ENCODE measurements at regions not wholly inside any gene's neighbourhood (a gene's known extent, or its start where the extent isn't known, plus 50 kb on each side); places are given as distances from the start of the nearest gene placed in this dataset.
"Not testable (repeated sequence)": the region's sequence is repeated elsewhere in the genome, so short reads cannot be mapped to it uniquely, and the experiment has no call there.

- no peak overlapping the region for H3K27ac ChIP-seq
- DNase-seq (ENCODE audit: low read depth, low spot score), result no peak
These were observed 107.2 kb upstream of the ZNF462 start for GRCh38 chr9:106755736-106756135.

- no peak for DNase-seq (ENCODE audit: low read depth, low spot score)
- no peak overlapping the region for H3K27ac ChIP-seq
These were observed 105.5 kb upstream of the ZNF462 start for GRCh38 chr9:106757514-106757913.

GRCh38 chr9:106758911-106759310 lies 104.1 kb upstream of the ZNF462 start:
- no peak overlapping the region for H3K27ac ChIP-seq
- DNase-seq (ENCODE audit: low read depth, low spot score), result no peak

GRCh38 chr9:106761493-106761892 lies 101.5 kb upstream of the ZNF462 start:
- no peak for DNase-seq (ENCODE audit: low read depth, low spot score)
- no peak overlapping the region for H3K27ac ChIP-seq

GRCh38 chr9:106766616-106767015 lies 96.3 kb upstream of the ZNF462 start:
- no peak for DNase-seq (ENCODE audit: low read depth, low spot score)
- no peak overlapping the region for H3K27ac ChIP-seq

GRCh38 chr9:106769331-106769730 lies 93.6 kb upstream of the ZNF462 start:
- DNase-seq (ENCODE audit: low read depth, low spot score), result no peak
- H3K27ac ChIP-seq, result no peak overlapping the region

GRCh38 chr9:106771608-106772007 lies 91.4 kb upstream of the ZNF462 start:
- H3K27ac ChIP-seq, result peak overlapping the region; percentile 73
- no peak for DNase-seq (ENCODE audit: low read depth, low spot score)

- H3K27ac ChIP-seq, result peak overlapping the region; percentile 73
These were observed 90.3 kb upstream of the ZNF462 start for GRCh38 chr9:106772523-106773290.

GRCh38 chr9:106773750-106774149 lies 89.2 kb upstream of the ZNF462 start:
- peak overlapping the region; percentile 73 for H3K27ac ChIP-seq
- no peak for DNase-seq (ENCODE audit: low read depth, low spot score)

More at GRCh38 chr9:106772523-106773290, 90.3 kb upstream of the ZNF462 start:
- no peak for DNase-seq (ENCODE audit: low read depth, low spot score)

- H3K27ac ChIP-seq, result peak overlapping the region; percentile 62
These were observed 87.0 kb upstream of the ZNF462 start for GRCh38 chr9:106775960-106776359.

GRCh38 chr9:106779796-106780195 lies 83.2 kb upstream of the ZNF462 start:
- no peak for DNase-seq (ENCODE audit: low read depth, low spot score)
- H3K27ac ChIP-seq, result no peak overlapping the region

More at GRCh38 chr9:106775960-106776359, 87.0 kb upstream of the ZNF462 start:
- peak; percentile 33 for DNase-seq (ENCODE audit: low read depth, low spot score)

GRCh38 chr9:106783121-106783520 lies 79.8 kb upstream of the ZNF462 start:
- DNase-seq (ENCODE audit: low read depth, low spot score), result no peak
- H3K27ac ChIP-seq, result no peak overlapping the region

- DNase-seq (ENCODE audit: low read depth, low spot score), result no peak
- H3K27ac ChIP-seq, result no peak overlapping the region
These were observed 78.9 kb upstream of the ZNF462 start for GRCh38 chr9:106784076-106784475.

- DNase-seq (ENCODE audit: low read depth, low spot score), result no peak
- H3K27ac ChIP-seq, result no peak overlapping the region
These were observed 77.8 kb upstream of the ZNF462 start for GRCh38 chr9:106785200-106785599.

- DNase-seq (ENCODE audit: low read depth, low spot score); H3K27ac ChIP-seq: not testable (repeated sequence)
These were observed 74.9 kb upstream of the ZNF462 start for GRCh38 chr9:106788021-106788420.

- no peak overlapping the region for H3K27ac ChIP-seq
- DNase-seq (ENCODE audit: low read depth, low spot score), result no peak
These were observed 67.9 kb upstream of the ZNF462 start for GRCh38 chr9:106795031-106795430.

GRCh38 chr9:106796771-106797170 lies 66.2 kb upstream of the ZNF462 start:
- H3K27ac ChIP-seq, result no peak overlapping the region
- no peak for DNase-seq (ENCODE audit: low read depth, low spot score)

- no peak overlapping the region for H3K27ac ChIP-seq
- no peak for DNase-seq (ENCODE audit: low read depth, low spot score)
These were observed 65.7 kb upstream of the ZNF462 start for GRCh38 chr9:106797299-106797698.

- H3K27ac ChIP-seq, result no peak overlapping the region
- no peak for DNase-seq (ENCODE audit: low read depth, low spot score)
These were observed 64.8 kb upstream of the ZNF462 start for GRCh38 chr9:106798016-106798799.

GRCh38 chr9:106799152-106799551 lies 63.8 kb upstream of the ZNF462 start:
- no peak for DNase-seq (ENCODE audit: low read depth, low spot score)
- H3K27ac ChIP-seq, result no peak overlapping the region

- H3K27ac ChIP-seq, result no peak overlapping the region
- no peak for DNase-seq (ENCODE audit: low read depth, low spot score)
These were observed 62.2 kb upstream of the ZNF462 start for GRCh38 chr9:106800701-106801270.

All from epithelial cell of prostate (primary cell).